Endothelial cell (in vitro differentiated cells): ENCODE measurements at regions not wholly inside any gene's neighbourhood (a gene's known extent, or its start where the extent isn't known, plus 50 kb on each side); places are given as distances from the start of the nearest gene placed in this dataset.

Source experiments
- DNase-seq: peaks from one replicate; pipeline ENCODE4 v3.0.0; 2021; ENCODE audit warnings: low spot score
- H3K27ac Mint-ChIP-seq: one replicate; pipeline ENCODE4 v1.8.0; 2021; ENCODE audit warnings: mixed read lengths, inconsistent platforms; ENCODE audit not compliant: unreplicated experiment
- H3K27me3 Mint-ChIP-seq: one replicate; pipeline ENCODE4 v1.8.0; 2021; ENCODE audit warnings: mild to moderate bottlenecking, moderate library complexity, mixed read lengths, inconsistent platforms; ENCODE audit not compliant: unreplicated experiment
- H3K36me3 Mint-ChIP-seq: one replicate; pipeline ENCODE4 v1.8.0; 2021; ENCODE audit warnings: mild to moderate bottlenecking, low read depth, mixed read lengths, inconsistent platforms; ENCODE audit not compliant: unreplicated experiment
- H3K4me1 Mint-ChIP-seq: one replicate; pipeline ENCODE4 v1.8.0; 2021; ENCODE audit warnings: mild to moderate bottlenecking, mixed read lengths, inconsistent platforms; ENCODE audit not compliant: unreplicated experiment
- H3K4me3 Mint-ChIP-seq: one replicate; pipeline ENCODE4 v1.8.0; 2021; ENCODE audit warnings: mild to moderate bottlenecking, mixed read lengths, inconsistent platforms; ENCODE audit not compliant: unreplicated experiment
- H3K9me3 Mint-ChIP-seq: one replicate; pipeline ENCODE4 v1.8.0; 2021; ENCODE audit warnings: mixed read lengths, inconsistent platforms; ENCODE audit not compliant: unreplicated experiment
- TF ChIP-seq, protein P1 (sequence below): fragments of 200-600 bp; sonication (generic); IDR thresholded peaks from one replicate; pipeline ENCODE4 v1.5.0; 2021; ENCODE audit warnings: antibody characterized with exemption; ENCODE audit not compliant: unreplicated experiment

DNA sequence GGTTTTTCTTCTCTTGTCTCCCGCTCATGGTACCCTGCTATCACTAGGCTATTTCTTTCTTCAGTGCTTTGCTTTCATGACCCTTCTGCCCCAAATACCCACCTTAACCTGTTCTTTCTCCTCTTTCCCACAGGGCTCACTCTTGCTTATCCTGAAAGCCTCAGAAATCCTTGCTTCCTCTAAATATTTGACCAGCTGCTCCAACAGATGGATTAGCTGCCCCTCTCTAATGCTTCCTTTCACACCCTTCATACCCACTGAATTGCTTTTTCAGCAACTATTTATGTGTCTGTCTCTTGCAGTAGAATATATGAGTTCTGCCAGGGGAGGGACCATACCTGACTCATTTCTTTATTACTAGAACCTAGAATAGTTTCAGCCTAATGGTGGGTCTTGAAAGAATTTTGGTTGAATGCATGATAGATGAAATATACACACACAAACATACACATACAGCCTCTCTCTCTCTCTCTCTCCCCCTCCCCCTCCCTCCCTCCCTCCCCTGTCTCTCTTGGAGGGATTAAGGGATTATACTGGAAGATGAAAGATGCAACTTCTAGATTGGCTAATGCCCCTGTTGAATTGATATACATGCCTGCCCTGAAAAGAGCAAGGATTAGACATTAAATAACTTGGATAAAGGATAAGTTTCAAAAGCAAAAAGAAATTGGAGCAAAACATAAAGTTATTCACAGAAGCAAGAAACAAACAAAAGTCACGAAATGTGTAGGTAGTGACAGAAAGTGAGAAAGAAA, 95.0 kb upstream of the GADL1 start:
- H3K4me3 Mint-ChIP-seq, result no peak overlapping the region

DNA sequence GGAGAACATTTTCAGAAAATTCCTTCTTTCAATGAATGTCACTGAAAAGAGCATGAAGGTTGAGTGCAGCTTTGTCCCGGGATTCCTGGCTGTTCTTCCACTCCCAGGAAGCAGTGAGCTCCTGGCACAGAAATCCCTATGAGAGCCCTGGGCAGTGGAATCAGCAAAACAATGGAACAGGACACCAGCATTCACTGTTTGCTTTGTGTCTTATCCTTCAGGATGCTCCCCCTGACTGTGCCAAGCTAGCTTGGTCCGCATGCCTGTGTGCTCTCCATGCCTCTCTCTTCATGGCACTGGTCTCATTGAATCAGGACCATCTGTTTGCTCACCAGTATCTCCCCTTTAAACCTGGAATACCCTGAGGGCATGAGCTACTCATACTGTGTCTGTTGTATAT, 102.0 kb upstream of the GADL1 start:
- Mint-ChIP-seq H3K9me3 (no peaks in the 10 kb centered on the region), H3K4me1 (peaks cover 14% of the 10 kb centered on the region), H3K27me3 (no peaks in the 10 kb centered on the region), H3K36me3 (no peaks in the 10 kb centered on the region), H3K4me3 (no peak overlapping the region), H3K27ac (no peak overlapping the region)
- DNase-seq, result no peak
- TF ChIP-seq, protein P1, sequence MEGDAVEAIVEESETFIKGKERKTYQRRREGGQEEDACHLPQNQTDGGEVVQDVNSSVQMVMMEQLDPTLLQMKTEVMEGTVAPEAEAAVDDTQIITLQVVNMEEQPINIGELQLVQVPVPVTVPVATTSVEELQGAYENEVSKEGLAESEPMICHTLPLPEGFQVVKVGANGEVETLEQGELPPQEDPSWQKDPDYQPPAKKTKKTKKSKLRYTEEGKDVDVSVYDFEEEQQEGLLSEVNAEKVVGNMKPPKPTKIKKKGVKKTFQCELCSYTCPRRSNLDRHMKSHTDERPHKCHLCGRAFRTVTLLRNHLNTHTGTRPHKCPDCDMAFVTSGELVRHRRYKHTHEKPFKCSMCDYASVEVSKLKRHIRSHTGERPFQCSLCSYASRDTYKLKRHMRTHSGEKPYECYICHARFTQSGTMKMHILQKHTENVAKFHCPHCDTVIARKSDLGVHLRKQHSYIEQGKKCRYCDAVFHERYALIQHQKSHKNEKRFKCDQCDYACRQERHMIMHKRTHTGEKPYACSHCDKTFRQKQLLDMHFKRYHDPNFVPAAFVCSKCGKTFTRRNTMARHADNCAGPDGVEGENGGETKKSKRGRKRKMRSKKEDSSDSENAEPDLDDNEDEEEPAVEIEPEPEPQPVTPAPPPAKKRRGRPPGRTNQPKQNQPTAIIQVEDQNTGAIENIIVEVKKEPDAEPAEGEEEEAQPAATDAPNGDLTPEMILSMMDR, result no peak

More for the DNA sequence above, 95.0 kb upstream of the GADL1 start:
- H3K27me3 Mint-ChIP-seq, result no peaks in the 10 kb centered on the region
- peaks cover 9% of the 10 kb centered on the region for H3K4me1 Mint-ChIP-seq
- H3K27ac Mint-ChIP-seq, result no peak overlapping the region
- no peaks in the 10 kb centered on the region for H3K9me3 Mint-ChIP-seq
- DNase-seq, result no peak
- TF ChIP-seq, protein P1, result no peak
- no peaks in the 10 kb centered on the region for H3K36me3 Mint-ChIP-seq

DNA sequence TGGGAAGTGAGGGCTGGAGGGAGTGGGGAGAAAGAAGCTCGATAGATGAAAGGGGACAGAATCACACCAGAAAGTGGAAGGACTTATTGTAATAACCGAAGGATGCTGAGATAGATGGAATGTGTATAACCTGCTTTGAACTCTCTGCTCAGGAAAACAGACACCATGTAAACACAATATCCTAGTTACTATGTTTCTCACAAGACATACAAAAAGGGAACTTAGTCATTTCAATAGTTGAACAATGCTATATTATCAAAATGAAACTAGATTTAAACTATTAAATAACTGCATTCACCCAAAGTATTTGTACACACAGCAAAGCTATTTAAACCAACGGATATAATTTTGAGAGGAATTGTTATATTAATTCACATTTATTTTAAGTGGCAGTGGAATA, 108.3 kb upstream of the GADL1 start:
- H3K4me1 Mint-ChIP-seq, result peaks cover 18% of the 10 kb centered on the region
- TF ChIP-seq, protein P1, result no peak

DNA sequence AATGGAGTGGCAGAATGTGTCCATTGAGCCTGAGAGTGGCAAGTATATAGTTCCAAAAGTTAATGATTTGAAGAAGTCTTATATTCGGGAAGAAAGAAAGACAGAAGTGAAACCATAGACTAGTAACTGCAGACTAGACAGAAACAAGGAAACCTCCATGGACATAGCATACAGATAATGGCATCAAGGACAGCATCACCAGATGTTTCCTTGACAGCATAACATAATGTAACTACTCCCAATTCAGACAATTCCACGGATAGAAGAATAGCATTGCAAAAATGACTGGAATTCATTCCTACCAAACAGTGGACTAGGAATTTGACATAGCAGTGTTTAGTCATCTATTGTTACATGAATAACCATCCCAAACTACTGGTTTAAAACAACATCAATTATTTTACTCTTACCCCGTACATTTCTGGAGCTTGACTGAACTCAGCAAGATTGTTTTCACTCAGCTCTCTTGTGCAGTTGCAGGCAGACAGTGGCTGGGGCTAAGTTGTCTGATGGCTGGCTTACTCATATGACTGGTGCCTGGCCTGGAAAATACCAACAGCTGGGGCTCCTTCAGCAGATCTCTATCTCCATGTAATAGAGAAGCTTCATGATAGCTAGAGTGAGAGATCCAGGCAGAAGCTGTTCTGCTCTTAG, 109.7 kb upstream of the GADL1 start:
- Mint-ChIP-seq H3K36me3 (no peaks in the 10 kb centered on the region), H3K9me3 (no peaks in the 10 kb centered on the region), H3K27me3 (no peaks in the 10 kb centered on the region), H3K27ac (no peak overlapping the region), H3K4me3 (no peak overlapping the region), H3K4me1 (peaks cover 21% of the 10 kb centered on the region)
- TF ChIP-seq, protein P1, result no peak
- DNase-seq, result no peak

More for the DNA sequence above, 108.3 kb upstream of the GADL1 start:
- no peaks in the 10 kb centered on the region for H3K27me3 Mint-ChIP-seq
- DNase-seq, result no peak
- no peaks in the 10 kb centered on the region for H3K9me3 Mint-ChIP-seq
- H3K27ac Mint-ChIP-seq, result no peak overlapping the region
- H3K4me3 Mint-ChIP-seq, result no peak overlapping the region
- H3K36me3 Mint-ChIP-seq, result no peaks in the 10 kb centered on the region

DNA sequence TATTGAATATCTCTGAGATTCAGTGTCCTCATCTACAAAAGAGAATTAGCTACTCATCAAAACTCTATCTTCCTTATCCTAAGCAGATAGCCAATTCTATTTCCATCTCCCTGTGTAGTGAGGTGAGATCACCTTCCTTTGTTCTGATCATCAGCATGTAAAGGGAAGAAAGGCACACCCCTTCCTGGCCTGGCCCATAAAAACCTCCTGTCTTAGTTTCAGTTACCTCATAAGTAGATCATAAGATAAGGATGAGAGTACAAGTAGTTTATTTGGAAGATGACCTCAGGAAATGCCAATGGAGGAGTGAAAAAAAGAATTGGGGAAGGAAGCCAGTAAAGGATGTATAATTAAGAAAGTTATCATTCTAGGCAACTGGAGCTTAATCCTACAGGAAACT, 114.5 kb upstream of the GADL1 start:
- TF ChIP-seq, protein P1, result no peak
- H3K9me3 Mint-ChIP-seq, result no peaks in the 10 kb centered on the region
- no peak for DNase-seq
- H3K27me3 Mint-ChIP-seq, result no peaks in the 10 kb centered on the region
- no peaks in the 10 kb centered on the region for H3K36me3 Mint-ChIP-seq
- no peak overlapping the region for H3K4me3 Mint-ChIP-seq
- peaks cover 15% of the 10 kb centered on the region for H3K4me1 Mint-ChIP-seq
- no peak overlapping the region for H3K27ac Mint-ChIP-seq
